ENCODE measurements at regions not wholly inside any gene's neighbourhood (a gene's known extent, or its start where the extent isn't known, plus 50 kb on each side); places are given as distances from the start of the nearest gene placed in this dataset.

- Mint-ChIP-seq H3K9me3 (no peaks in the 10 kb centered on the region), H3K27ac (no peak overlapping the region), H3K27me3 (peaks cover 30% of the 10 kb centered on the region), H3K4me1 (peaks cover 8% of the 10 kb centered on the region), H3K4me3 (no peak overlapping the region)
- ATAC-seq, result no peak
- no peak for DNase-seq
Measured at GRCh38 chr4:24659241-24659961, 75.0 kb upstream of the DHX15 start.

DNA sequence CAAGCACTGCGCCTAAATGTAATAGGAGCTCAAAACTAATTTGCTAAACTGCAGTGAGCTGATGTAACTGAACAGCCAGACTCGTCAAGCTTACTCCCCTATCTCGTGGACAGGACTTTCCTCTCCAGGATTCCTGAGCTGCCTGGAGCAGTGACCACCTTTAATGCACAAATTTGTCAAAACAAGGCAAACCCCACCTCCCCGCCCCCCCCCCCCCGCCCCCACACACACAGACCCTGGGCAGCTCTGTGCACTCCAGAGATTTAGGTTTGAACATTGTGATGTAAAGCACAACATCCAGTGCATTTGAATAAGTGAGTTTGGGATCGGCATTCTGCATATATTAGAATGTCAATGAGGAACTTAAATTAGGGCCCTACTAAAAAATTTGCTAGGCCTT is 77.7 kb upstream of the DHX15 start:
- Mint-ChIP-seq H3K27ac (no peak overlapping the region), H3K27me3 (peaks cover 22% of the 10 kb centered on the region), H3K4me1 (peaks cover 8% of the 10 kb centered on the region), H3K9me3 (no peaks in the 10 kb centered on the region), H3K4me3 (no peak overlapping the region)
- no peak for ATAC-seq
- DNase-seq, result no peak

DNA sequence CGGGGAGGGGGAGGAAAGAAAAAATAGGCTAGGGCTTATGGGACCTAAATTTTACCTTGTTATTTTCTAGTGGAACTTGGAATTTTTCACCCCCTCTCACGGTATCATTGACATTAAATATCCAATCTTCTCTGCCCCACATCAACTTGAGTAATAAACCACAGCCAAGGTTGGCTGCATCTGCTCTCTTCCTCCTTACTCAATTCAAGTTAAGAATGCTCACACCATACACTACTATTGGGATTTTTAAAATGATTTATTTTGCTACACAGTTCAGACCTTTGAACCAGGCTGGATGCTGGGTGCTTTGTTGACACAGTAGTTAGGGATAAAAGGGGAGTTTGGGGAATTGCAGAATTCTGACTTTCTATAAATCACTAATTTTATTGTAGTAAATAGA is 78.2 kb upstream of the DHX15 start:
- no peaks in the 10 kb centered on the region for H3K9me3 Mint-ChIP-seq
- H3K27ac Mint-ChIP-seq, result no peak overlapping the region
- H3K27me3 Mint-ChIP-seq, result peaks cover 22% of the 10 kb centered on the region
- ATAC-seq (no peak), DNase-seq (no peak)
- peaks cover 8% of the 10 kb centered on the region for H3K4me1 Mint-ChIP-seq
- H3K4me3 Mint-ChIP-seq, result no peak overlapping the region

DNA sequence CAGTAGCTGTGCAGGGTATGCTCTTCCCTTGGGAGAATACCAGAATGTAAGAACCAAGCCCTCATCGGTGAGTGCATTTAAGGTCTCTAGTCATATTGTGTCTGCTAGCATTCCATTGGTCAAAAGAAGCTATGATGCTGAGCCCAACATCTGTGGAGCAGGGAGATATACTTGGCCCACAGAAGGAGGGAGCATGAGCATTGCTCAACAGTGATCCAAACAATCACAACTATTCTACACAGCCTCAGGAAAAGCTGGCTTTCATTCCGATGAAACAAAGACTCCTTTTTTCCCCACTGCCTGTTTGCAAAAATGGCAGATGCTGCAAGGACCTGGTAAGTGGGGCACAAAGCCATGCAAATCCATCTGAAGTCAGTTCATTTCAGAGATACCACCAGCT is 80.6 kb upstream of the DHX15 start:
- ATAC-seq (no peak), DNase-seq (no peak)
- H3K27me3 Mint-ChIP-seq, result peaks cover 11% of the 10 kb centered on the region
- no peaks in the 10 kb centered on the region for H3K9me3 Mint-ChIP-seq
- H3K4me1 Mint-ChIP-seq, result no peaks in the 10 kb centered on the region
- no peak overlapping the region for H3K27ac Mint-ChIP-seq
- H3K4me3 Mint-ChIP-seq, result no peak overlapping the region

DNA sequence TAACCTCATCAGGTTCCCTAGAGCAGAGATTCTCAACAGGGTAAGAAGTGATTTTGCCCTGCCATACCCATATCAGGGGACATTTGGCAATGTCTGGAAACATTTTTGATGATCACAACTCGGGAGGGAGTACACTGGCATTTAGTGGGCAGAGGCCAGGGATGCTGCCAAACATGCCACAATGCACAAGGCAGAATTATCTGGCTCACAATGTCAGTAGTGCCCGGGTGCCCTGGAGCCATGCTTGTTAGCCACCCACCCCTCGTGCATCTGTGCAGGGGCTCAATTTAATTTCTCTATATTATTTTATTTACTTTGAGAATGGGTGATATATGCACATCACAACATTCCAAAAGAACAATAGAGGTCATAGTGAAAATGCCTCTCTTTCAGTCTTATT is 82.0 kb upstream of the DHX15 start:
- DNase-seq (no peak), ATAC-seq (no peak)
- Mint-ChIP-seq H3K4me1 (no peaks in the 10 kb centered on the region), H3K27me3 (peaks cover 13% of the 10 kb centered on the region), H3K27ac (no peak overlapping the region), H3K9me3 (no peaks in the 10 kb centered on the region), H3K4me3 (no peak overlapping the region)

GRCh38 chr4:24666816-24667477 is 82.6 kb upstream of the DHX15 start:
- no peak for DNase-seq
- ATAC-seq, result no peak
- Mint-ChIP-seq H3K9me3 (no peaks in the 10 kb centered on the region), H3K4me3 (no peak overlapping the region), H3K4me1 (no peaks in the 10 kb centered on the region), H3K27me3 (peaks cover 13% of the 10 kb centered on the region), H3K27ac (no peak overlapping the region)

DNA sequence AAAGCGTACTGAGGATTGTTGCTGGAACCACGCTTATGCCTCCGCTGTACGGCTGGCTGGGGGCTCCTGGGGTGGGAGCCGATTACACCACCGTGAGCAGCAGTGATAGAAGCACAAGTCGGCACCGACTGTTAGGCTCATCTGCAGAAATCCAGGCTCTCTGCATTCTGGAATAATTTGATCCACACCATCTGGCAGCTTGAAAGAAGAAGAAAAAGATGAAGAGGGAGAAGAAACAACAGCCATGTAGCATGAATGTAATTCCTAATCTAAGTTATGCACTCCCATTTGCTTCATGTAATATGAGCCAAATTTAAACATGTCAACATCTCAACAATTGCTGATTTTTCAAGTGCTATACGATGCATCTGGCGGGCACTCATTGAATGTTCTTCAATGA is 84.6 kb upstream of the DHX15 start:
- no peak for ATAC-seq
- Mint-ChIP-seq H3K27ac (no peak overlapping the region), H3K27me3 (peaks cover 13% of the 10 kb centered on the region)

DNA sequence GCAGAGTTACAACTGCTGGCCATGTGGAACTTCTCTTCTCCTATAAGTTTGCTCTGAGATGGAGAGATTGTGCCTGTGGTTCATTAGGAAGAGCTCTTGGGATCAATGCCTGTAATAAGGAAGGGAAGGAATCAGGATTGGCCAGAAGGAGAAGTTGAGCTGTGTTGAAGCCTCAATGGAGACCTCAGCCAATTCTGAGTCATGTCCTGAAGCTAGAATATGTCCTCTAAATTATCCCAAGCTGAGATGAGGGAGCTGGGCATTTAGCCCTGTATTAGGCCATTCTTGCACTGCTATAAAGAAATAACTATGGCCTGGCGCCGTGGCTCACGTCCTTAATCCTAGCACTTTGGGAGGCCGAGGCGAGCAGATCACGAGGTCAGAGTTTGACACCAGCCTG is 85.4 kb upstream of the DHX15 start:
- H3K27ac Mint-ChIP-seq, result peak overlapping the region in 1 of 2 donors; percentile 92
- H3K4me3 Mint-ChIP-seq, result no peak overlapping the region
- peaks cover 0 to 5% of the 10 kb centered on the region in 2 donors for H3K9me3 Mint-ChIP-seq

More for the DNA sequence above, 84.6 kb upstream of the DHX15 start:
- H3K4me3 Mint-ChIP-seq, result no peak overlapping the region
- H3K4me1 Mint-ChIP-seq, result no peaks in the 10 kb centered on the region
- no peaks in the 10 kb centered on the region for H3K9me3 Mint-ChIP-seq
- no peak for DNase-seq

GRCh38 chr4:24671849-24672248 is 87.5 kb upstream of the DHX15 start:
- no peak for ATAC-seq
- DNase-seq, result no peak

More for the DNA sequence above, 85.4 kb upstream of the DHX15 start:
- DNase-seq (no peak), ATAC-seq (no peak)
- H3K27me3 Mint-ChIP-seq, result peaks cover 19% of the 10 kb centered on the region
- H3K4me1 Mint-ChIP-seq, result no peaks in the 10 kb centered on the region

GRCh38 chr4:24672880-24673279 is 88.5 kb upstream of the DHX15 start:
- no peak for DNase-seq
- Mint-ChIP-seq H3K27ac (no peak overlapping the region), H3K4me1 (no peaks in the 10 kb centered on the region), H3K4me3 (no peak overlapping the region), H3K27me3 (peaks cover 21% of the 10 kb centered on the region), H3K9me3 (peaks cover 0 to 15% of the 10 kb centered on the region in 2 donors)
- no peak for ATAC-seq

More at GRCh38 chr4:24671849-24672248, 87.5 kb upstream of the DHX15 start:
- Mint-ChIP-seq H3K27me3 (peaks cover 21% of the 10 kb centered on the region), H3K4me3 (no peak overlapping the region), H3K27ac (no peak overlapping the region), H3K4me1 (no peaks in the 10 kb centered on the region), H3K9me3 (peaks cover 0 to 15% of the 10 kb centered on the region in 2 donors)

DNA sequence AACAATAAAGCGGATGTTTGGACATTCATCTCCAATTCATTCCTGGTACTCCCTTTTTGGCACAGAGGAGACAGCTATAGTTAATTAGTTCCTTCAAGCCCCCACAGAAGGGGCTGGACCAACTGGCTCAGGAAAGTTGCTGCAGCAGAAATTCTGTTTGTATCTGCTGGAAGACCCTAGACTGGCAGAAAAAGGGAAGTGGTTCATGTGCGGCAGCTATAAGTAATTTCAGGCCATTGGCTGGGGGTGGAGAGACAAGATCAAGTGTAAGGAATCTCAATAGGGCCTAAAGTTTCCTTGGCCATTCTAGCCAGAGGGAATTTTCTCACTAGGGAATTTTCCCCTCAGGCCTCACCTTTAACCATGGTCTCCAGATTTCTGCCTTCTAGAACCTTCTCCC is 89.9 kb upstream of the DHX15 start:
- no peaks in the 10 kb centered on the region for H3K4me1 Mint-ChIP-seq
- ATAC-seq (no peak), DNase-seq (no peak)
- H3K9me3 Mint-ChIP-seq, result peaks cover 0 to 15% of the 10 kb centered on the region in 2 donors
- peaks cover 29% of the 10 kb centered on the region for H3K27me3 Mint-ChIP-seq
- no peak overlapping the region for H3K27ac Mint-ChIP-seq
- H3K4me3 Mint-ChIP-seq, result no peak overlapping the region

DNA sequence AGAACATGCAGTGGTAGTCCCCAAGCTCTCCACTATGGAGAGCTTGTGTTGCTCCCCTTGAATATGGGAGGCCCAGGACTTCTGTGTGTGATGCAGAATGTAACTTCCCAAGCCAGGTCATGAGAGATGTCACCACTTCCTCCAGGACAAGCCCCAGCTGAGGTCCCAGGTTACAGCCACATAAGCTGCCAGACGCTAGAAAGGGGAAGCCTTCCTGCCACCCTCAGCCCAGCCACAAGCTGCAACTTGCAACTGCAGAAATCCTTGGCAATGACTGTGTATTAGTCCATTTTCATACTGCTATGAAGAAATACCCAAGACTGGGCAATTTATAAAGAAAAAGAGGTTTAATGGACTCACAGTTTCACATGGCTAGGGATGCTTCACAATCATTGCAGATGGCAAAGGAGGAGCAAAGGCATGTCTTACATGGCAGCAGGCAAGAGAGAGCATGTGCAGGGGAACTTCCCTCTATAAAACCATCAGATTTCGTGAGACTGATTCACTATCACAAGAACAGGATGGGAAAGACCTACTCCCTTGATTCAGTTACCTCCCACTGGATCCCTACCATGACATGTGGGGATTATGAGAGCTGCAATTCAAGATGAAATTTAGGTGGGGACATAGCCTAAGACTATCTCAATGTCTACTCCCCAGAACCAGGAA is 91.5 kb upstream of the DHX15 start:
- Mint-ChIP-seq H3K4me3 (no peak overlapping the region), H3K27ac (no peak overlapping the region), H3K27me3 (peaks cover 18% of the 10 kb centered on the region), H3K9me3 (peaks cover 0 to 15% of the 10 kb centered on the region in 2 donors), H3K4me1 (no peaks in the 10 kb centered on the region)
- no peak for DNase-seq
- ATAC-seq, result no peak

DNA sequence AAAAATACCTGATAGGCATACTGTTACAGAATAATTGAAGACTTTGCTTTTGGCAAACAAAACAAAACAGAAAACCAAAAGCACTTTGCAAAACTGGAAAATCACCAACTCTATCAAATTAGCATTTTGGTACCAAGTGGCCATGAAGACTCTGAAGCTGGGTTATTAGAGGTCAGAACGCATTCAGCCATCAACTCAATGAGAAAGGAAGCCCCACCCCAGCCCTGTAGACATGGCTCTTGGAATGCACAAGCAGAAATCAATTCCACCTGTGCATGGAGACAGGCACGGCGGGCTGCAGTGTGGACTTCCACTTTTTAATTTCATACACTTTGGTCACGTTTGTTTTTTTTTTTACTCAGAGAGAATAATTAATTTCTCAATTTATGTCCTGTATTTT is 93.6 kb upstream of the DHX15 start:
- Mint-ChIP-seq H3K27me3 (peaks cover 26% of the 10 kb centered on the region), H3K27ac (no peak overlapping the region), H3K4me3 (no peak overlapping the region), H3K9me3 (peaks cover 0 to 15% of the 10 kb centered on the region in 2 donors), H3K4me1 (no peaks in the 10 kb centered on the region)
- ATAC-seq (no peak), DNase-seq (no peak)

GRCh38 chr4:24680746-24681448 is 96.5 kb upstream of the DHX15 start:
- no peak for ATAC-seq
- peaks cover 19% of the 10 kb centered on the region for H3K27me3 Mint-ChIP-seq

DNA sequence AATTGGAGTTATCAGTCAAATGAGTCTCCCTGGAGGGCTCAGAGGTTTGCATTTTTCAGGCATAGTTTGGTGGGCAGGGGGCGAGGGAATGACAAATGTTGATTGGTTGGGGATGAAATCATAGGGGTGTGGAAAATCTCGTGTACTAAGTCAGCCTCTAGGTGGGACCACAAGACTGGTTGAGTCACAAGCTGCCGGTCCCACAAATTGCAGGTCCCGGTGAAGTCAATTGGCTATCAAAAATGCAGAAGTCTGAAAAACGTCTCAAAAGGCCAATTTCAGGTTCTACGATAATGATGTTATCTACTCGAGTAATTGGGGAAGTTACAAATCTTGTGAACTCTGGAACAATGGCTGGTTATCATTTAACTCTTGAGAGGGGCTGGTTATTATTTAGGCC is 98.8 kb upstream of the DHX15 start:
- H3K27me3 Mint-ChIP-seq, result peaks cover 19% of the 10 kb centered on the region
- H3K4me1 Mint-ChIP-seq, result no peaks in the 10 kb centered on the region
- H3K4me3 Mint-ChIP-seq, result no peak overlapping the region
- no peak overlapping the region for H3K27ac Mint-ChIP-seq
- ATAC-seq (no peak), DNase-seq (no peak)
- no peaks in the 10 kb centered on the region for H3K9me3 Mint-ChIP-seq

More at GRCh38 chr4:24680746-24681448, 96.5 kb upstream of the DHX15 start:
- no peak overlapping the region for H3K27ac Mint-ChIP-seq
- peaks cover 0 to 4% of the 10 kb centered on the region in 2 donors for H3K9me3 Mint-ChIP-seq
- no peak for DNase-seq
- no peaks in the 10 kb centered on the region for H3K4me1 Mint-ChIP-seq
- H3K4me3 Mint-ChIP-seq, result no peak overlapping the region
